Endothelial cell of umbilical vein (primary cell): ENCODE measurements at regions not wholly inside any gene's neighbourhood (a gene's known extent, or its start where the extent isn't known, plus 50 kb on each side); places are given as distances from the start of the nearest gene placed in this dataset.

Experiments
- FOS ChIP-seq: IDR thresholded peaks from 2 replicates; pipeline ENCODE4 v1.6.1; 2011; ENCODE audit warnings: mild to moderate bottlenecking, low read length, moderate library complexity, borderline replicate concordance; ENCODE audit not compliant: insufficient read depth
- GATA2 ChIP-seq: IDR thresholded peaks from 2 replicates; pipeline ENCODE4 v1.7.0; 2011; ENCODE audit warnings: low read depth, mild to moderate bottlenecking, moderate library complexity, mixed read lengths, low read length; ENCODE audit not compliant: insufficient read length, insufficient read depth
- POLR2A ChIP-seq: IDR thresholded peaks from 2 replicates; pipeline ENCODE4 v1.6.1; 2012; ENCODE audit warnings: low read depth, mild to moderate bottlenecking, control low read depth, low read length
- POLR2AphosphoS5 ChIP-seq: IDR thresholded peaks from 2 replicates; pipeline ENCODE4 v1.6.1; 2012; ENCODE audit warnings: low read depth, mild to moderate bottlenecking, control low read depth, low read length, moderate library complexity; ENCODE audit not compliant: insufficient read depth
- TF ChIP-seq, protein P1 (sequence below), 2 donors: IDR thresholded peaks; 1 replicate in 1 of 2; 2 replicates in 1 of 2; pipeline ENCODE4 v1.5.1; 2011; ENCODE audit warnings: low read length in 2 of 2, mild to moderate bottlenecking in 2 of 2, moderate library complexity in 2 of 2, control low read depth in 1 of 2, inconsistent platforms in 1 of 2, low read depth in 1 of 2; ENCODE audit not compliant: insufficient read depth in 1 of 2; ENCODE audit errors: extremely low read depth in 1 of 2
- TF ChIP-seq, protein P2 (sequence below): IDR thresholded peaks from 2 replicates; pipeline ENCODE4 v1.6.1; 2011; ENCODE audit not compliant: insufficient read depth, insufficient read length

DNA sequence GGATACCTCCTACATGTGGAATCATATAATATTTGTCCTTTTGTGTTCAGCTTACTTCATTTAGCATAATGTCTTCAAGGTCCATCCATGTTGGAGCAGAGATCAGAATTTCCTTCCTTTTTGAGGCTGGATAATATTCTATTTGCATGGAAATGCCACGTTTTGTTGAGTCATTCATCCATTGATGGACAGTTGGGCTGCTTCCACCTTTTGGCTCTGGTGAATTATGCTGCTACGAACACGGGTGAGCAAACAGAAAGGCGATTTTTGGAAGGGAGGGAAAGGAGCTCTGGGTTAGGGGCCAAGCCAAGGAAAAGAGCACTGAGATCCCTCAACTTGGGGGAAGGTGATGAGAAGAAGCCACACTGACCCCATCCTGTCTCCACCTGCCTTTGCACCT lies 260.5 kb downstream of the TNS1 start:
- TF ChIP-seq, protein P1, sequence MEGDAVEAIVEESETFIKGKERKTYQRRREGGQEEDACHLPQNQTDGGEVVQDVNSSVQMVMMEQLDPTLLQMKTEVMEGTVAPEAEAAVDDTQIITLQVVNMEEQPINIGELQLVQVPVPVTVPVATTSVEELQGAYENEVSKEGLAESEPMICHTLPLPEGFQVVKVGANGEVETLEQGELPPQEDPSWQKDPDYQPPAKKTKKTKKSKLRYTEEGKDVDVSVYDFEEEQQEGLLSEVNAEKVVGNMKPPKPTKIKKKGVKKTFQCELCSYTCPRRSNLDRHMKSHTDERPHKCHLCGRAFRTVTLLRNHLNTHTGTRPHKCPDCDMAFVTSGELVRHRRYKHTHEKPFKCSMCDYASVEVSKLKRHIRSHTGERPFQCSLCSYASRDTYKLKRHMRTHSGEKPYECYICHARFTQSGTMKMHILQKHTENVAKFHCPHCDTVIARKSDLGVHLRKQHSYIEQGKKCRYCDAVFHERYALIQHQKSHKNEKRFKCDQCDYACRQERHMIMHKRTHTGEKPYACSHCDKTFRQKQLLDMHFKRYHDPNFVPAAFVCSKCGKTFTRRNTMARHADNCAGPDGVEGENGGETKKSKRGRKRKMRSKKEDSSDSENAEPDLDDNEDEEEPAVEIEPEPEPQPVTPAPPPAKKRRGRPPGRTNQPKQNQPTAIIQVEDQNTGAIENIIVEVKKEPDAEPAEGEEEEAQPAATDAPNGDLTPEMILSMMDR (IDR thresholded peaks at IDR 0.05; ENCODE audit: extremely low read depth in 1 of 2, insufficient read depth in 1 of 2, low read depth in 1 of 2, low read length in 2 of 2): no peak
- TF ChIP-seq POLR2A (no peak), POLR2AphosphoS5 (no peak), GATA2 (no peak), FOS (no peak)
- TF ChIP-seq, protein P2, sequence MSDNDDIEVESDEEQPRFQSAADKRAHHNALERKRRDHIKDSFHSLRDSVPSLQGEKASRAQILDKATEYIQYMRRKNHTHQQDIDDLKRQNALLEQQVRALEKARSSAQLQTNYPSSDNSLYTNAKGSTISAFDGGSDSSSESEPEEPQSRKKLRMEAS: no peak
